Activated naive CD8-positive, alpha-beta T cell treated with anti-CD3 and anti-CD28 coated beads for 36 hours (primary cell): ENCODE measurements at regions not wholly inside any gene's neighbourhood (a gene's known extent, or its start where the extent isn't known, plus 50 kb on each side); places are given as distances from the start of the nearest gene placed in this dataset.
"Not testable (repeated sequence)": the region's sequence is repeated elsewhere in the genome, so short reads cannot be mapped to it uniquely, and the experiment has no call there.

ENCODE experiments used
- DNase-seq: peaks from one replicate; pipeline ENCODE4 v3.0.0; 2021
- H3K27ac Mint-ChIP-seq: one replicate; pipeline ENCODE4 v1.8.0; 2022; ENCODE audit warnings: mild to moderate bottlenecking, moderate library complexity, mixed read lengths
- H3K27me3 Mint-ChIP-seq: one replicate; pipeline ENCODE4 v1.8.0; 2022; ENCODE audit warnings: mild to moderate bottlenecking, mixed read lengths
- H3K36me3 Mint-ChIP-seq: one replicate; pipeline ENCODE4 v1.8.0; 2021; ENCODE audit warnings: mild to moderate bottlenecking, mixed read lengths
- H3K4me1 Mint-ChIP-seq: one replicate; pipeline ENCODE4 v1.8.0; 2021; ENCODE audit warnings: mixed read lengths
- H3K4me3 Mint-ChIP-seq: one replicate; pipeline ENCODE4 v1.8.0; 2022; ENCODE audit warnings: mild to moderate bottlenecking, moderate library complexity, mixed read lengths
- H3K9me3 Mint-ChIP-seq: one replicate; pipeline ENCODE4 v1.8.0; 2022; ENCODE audit warnings: mixed read lengths

GRCh38 chr12:34229033-34229432 is 206.7 kb downstream of the ALG10 start:
- not testable (repeated sequence) for H3K4me3 Mint-ChIP-seq, H3K27ac Mint-ChIP-seq, H3K4me1 Mint-ChIP-seq, DNase-seq, H3K36me3 Mint-ChIP-seq
- H3K9me3 Mint-ChIP-seq, result peaks cover 13% of the 10 kb centered on the region
- peaks cover 12% of the 10 kb centered on the region for H3K27me3 Mint-ChIP-seq

- H3K4me1 Mint-ChIP-seq, result no peaks in the 10 kb centered on the region
- no peaks in the 10 kb centered on the region for H3K36me3 Mint-ChIP-seq
- H3K27ac Mint-ChIP-seq, result no peak overlapping the region
- no peaks in the 10 kb centered on the region for H3K9me3 Mint-ChIP-seq
- no peak overlapping the region for H3K4me3 Mint-ChIP-seq
- H3K27me3 Mint-ChIP-seq, result peaks cover 8% of the 10 kb centered on the region
- no peak for DNase-seq
These were observed 211.3 kb downstream of the ALG10 start for GRCh38 chr12:34233618-34234017.

- Mint-ChIP-seq H3K27me3 (no peaks in the 10 kb centered on the region), H3K9me3 (no peaks in the 10 kb centered on the region), H3K36me3 (no peaks in the 10 kb centered on the region), H3K4me3 (no peak overlapping the region), H3K4me1 (no peaks in the 10 kb centered on the region), H3K27ac (no peak overlapping the region)
- DNase-seq, result no peak
These were observed 213.8 kb downstream of the ALG10 start for GRCh38 chr12:34236073-34236472.

GRCh38 chr12:34244608-34245007 is 222.3 kb downstream of the ALG10 start:
- H3K9me3 Mint-ChIP-seq, result no peaks in the 10 kb centered on the region
- H3K27ac Mint-ChIP-seq, result no peak overlapping the region
- no peak for DNase-seq
- no peak overlapping the region for H3K4me3 Mint-ChIP-seq
- H3K36me3 Mint-ChIP-seq, result no peaks in the 10 kb centered on the region
- H3K27me3 Mint-ChIP-seq, result peaks cover 7% of the 10 kb centered on the region
- no peaks in the 10 kb centered on the region for H3K4me1 Mint-ChIP-seq

- no peaks in the 10 kb centered on the region for H3K9me3 Mint-ChIP-seq
- DNase-seq, result no peak
- peaks cover 7% of the 10 kb centered on the region for H3K27me3 Mint-ChIP-seq
- no peaks in the 10 kb centered on the region for H3K36me3 Mint-ChIP-seq
- H3K27ac Mint-ChIP-seq, result no peak overlapping the region
- no peak overlapping the region for H3K4me3 Mint-ChIP-seq
- H3K4me1 Mint-ChIP-seq, result no peaks in the 10 kb centered on the region
These were observed 227.0 kb downstream of the ALG10 start for GRCh38 chr12:34249271-34249670.

GRCh38 chr12:34251879-34252278 is 229.6 kb downstream of the ALG10 start:
- DNase-seq, H3K4me1 Mint-ChIP-seq, H3K36me3 Mint-ChIP-seq, H3K9me3 Mint-ChIP-seq, H3K27ac Mint-ChIP-seq, H3K27me3 Mint-ChIP-seq, H3K4me3 Mint-ChIP-seq: not testable (repeated sequence)

- H3K4me3 Mint-ChIP-seq, result no peak overlapping the region
- no peaks in the 10 kb centered on the region for H3K27me3 Mint-ChIP-seq
- H3K27ac Mint-ChIP-seq, result no peak overlapping the region
- no peaks in the 10 kb centered on the region for H3K9me3 Mint-ChIP-seq
- no peak for DNase-seq
- no peaks in the 10 kb centered on the region for H3K4me1 Mint-ChIP-seq
- H3K36me3 Mint-ChIP-seq, result no peaks in the 10 kb centered on the region
These were observed 231.4 kb downstream of the ALG10 start for GRCh38 chr12:34253674-34254073.

GRCh38 chr12:34257093-34257492 is 234.8 kb downstream of the ALG10 start:
- Mint-ChIP-seq H3K4me3 (no peak overlapping the region), H3K9me3 (no peaks in the 10 kb centered on the region), H3K36me3 (no peaks in the 10 kb centered on the region), H3K27ac (no peak overlapping the region), H3K4me1 (no peaks in the 10 kb centered on the region), H3K27me3 (peaks cover 5% of the 10 kb centered on the region)
- DNase-seq, result no peak

- not testable (repeated sequence) for H3K9me3 Mint-ChIP-seq, H3K27ac Mint-ChIP-seq, H3K4me1 Mint-ChIP-seq, H3K4me3 Mint-ChIP-seq, DNase-seq, H3K36me3 Mint-ChIP-seq, H3K27me3 Mint-ChIP-seq
These were observed 239.8 kb downstream of the ALG10 start for GRCh38 chr12:34262140-34262539.

- H3K27ac Mint-ChIP-seq, result no peak overlapping the region
- peaks cover 2% of the 10 kb centered on the region for H3K9me3 Mint-ChIP-seq
- H3K27me3 Mint-ChIP-seq, result peaks cover 5% of the 10 kb centered on the region
- H3K4me1 Mint-ChIP-seq, result no peaks in the 10 kb centered on the region
- no peak overlapping the region for H3K4me3 Mint-ChIP-seq
- no peak for DNase-seq
- H3K36me3 Mint-ChIP-seq, result no peaks in the 10 kb centered on the region
These were observed 241.8 kb downstream of the ALG10 start for GRCh38 chr12:34264110-34264509.

- H3K27me3 Mint-ChIP-seq, H3K27ac Mint-ChIP-seq: not testable (repeated sequence)
These were observed 251.4 kb downstream of the ALG10 start for GRCh38 chr12:34273703-34274102.

GRCh38 chr12:34275129-34275528 is 252.8 kb downstream of the ALG10 start:
- no peak for DNase-seq
- Mint-ChIP-seq H3K27ac (no peak overlapping the region), H3K27me3 (no peaks in the 10 kb centered on the region), H3K4me3 (no peak overlapping the region), H3K4me1 (no peaks in the 10 kb centered on the region), H3K9me3 (no peaks in the 10 kb centered on the region), H3K36me3 (no peaks in the 10 kb centered on the region)

More at GRCh38 chr12:34273703-34274102, 251.4 kb downstream of the ALG10 start:
- DNase-seq, H3K4me3 Mint-ChIP-seq, H3K36me3 Mint-ChIP-seq, H3K9me3 Mint-ChIP-seq, H3K4me1 Mint-ChIP-seq: not testable (repeated sequence)

GRCh38 chr12:34286483-34286882 is 264.2 kb downstream of the ALG10 start:
- Mint-ChIP-seq H3K4me1 (no peaks in the 10 kb centered on the region), H3K9me3 (peaks cover 20% of the 10 kb centered on the region), H3K27me3 (no peaks in the 10 kb centered on the region), H3K27ac (no peak overlapping the region), H3K4me3 (no peak overlapping the region), H3K36me3 (no peaks in the 10 kb centered on the region)
- DNase-seq, result no peak

- H3K9me3 Mint-ChIP-seq, result peaks cover 18% of the 10 kb centered on the region
- no peaks in the 10 kb centered on the region for H3K27me3 Mint-ChIP-seq
- no peak overlapping the region for H3K4me3 Mint-ChIP-seq
- no peaks in the 10 kb centered on the region for H3K36me3 Mint-ChIP-seq
- H3K4me1 Mint-ChIP-seq, result no peaks in the 10 kb centered on the region
- no peak overlapping the region for H3K27ac Mint-ChIP-seq
- DNase-seq, result no peak
These were observed 264.6 kb downstream of the ALG10 start for GRCh38 chr12:34286934-34287333.

- Mint-ChIP-seq H3K4me1 (no peaks in the 10 kb centered on the region), H3K36me3 (no peaks in the 10 kb centered on the region), H3K4me3 (no peak overlapping the region), H3K27ac (no peak overlapping the region), H3K9me3 (peaks cover 20% of the 10 kb centered on the region), H3K27me3 (no peaks in the 10 kb centered on the region)
- no peak for DNase-seq
These were observed 265.1 kb downstream of the ALG10 start for GRCh38 chr12:34287437-34287836.

- Mint-ChIP-seq H3K36me3 (peaks cover 1% of the 10 kb centered on the region), H3K9me3 (peaks cover 22% of the 10 kb centered on the region), H3K27me3 (no peaks in the 10 kb centered on the region), H3K4me1 (no peaks in the 10 kb centered on the region), H3K27ac (no peak overlapping the region), H3K4me3 (no peak overlapping the region)
- no peak for DNase-seq
These were observed 266.0 kb downstream of the ALG10 start for GRCh38 chr12:34287986-34288962.
